GM12873 (cell line): ENCODE measurements at regions not wholly inside any gene's neighbourhood (a gene's known extent, or its start where the extent isn't known, plus 50 kb on each side); places are given as distances from the start of the nearest gene placed in this dataset.

Experiments
- CTCF ChIP-seq: IDR thresholded peaks from 2 replicates; pipeline ENCODE4 v1.5.1; 2012; ENCODE audit warnings: low read depth, mild to moderate bottlenecking, moderate library complexity, low read length, control low read depth; ENCODE audit not compliant: insufficient read depth; ENCODE audit errors: missing control alignments

- no peak for TF ChIP-seq CTCF
These were observed 155.7 kb downstream of the IRS1 start for GRCh38 chr2:226643946-226644282.

- no peak for TF ChIP-seq CTCF
These were observed 156.3 kb downstream of the IRS1 start for GRCh38 chr2:226643030-226643945.

GRCh38 chr2:226641008-226641407, 158.6 kb downstream of the IRS1 start:
- no peak for TF ChIP-seq CTCF

- no peak for TF ChIP-seq CTCF
These were observed 159.1 kb downstream of the IRS1 start for GRCh38 chr2:226640501-226640900.

- TF ChIP-seq CTCF, result no peak
These were observed 160.1 kb downstream of the IRS1 start for GRCh38 chr2:226639550-226639949.

- no peak for TF ChIP-seq CTCF
These were observed 161.0 kb downstream of the IRS1 start for GRCh38 chr2:226638576-226638975.

- no peak for TF ChIP-seq CTCF
These were observed 162.2 kb downstream of the IRS1 start for GRCh38 chr2:226637383-226637782.
